Nephron (organoid): ENCODE measurements at regions not wholly inside any gene's neighbourhood (a gene's known extent, or its start where the extent isn't known, plus 50 kb on each side); places are given as distances from the start of the nearest gene placed in this dataset.

Experiments used
- H3K27ac Mint-ChIP-seq, 3 experiments: 2 replicates each; pipeline ENCODE4 v1.8.0; 2020; ENCODE audit warnings: mixed read lengths in 3 of 3, mild to moderate bottlenecking in 2 of 3, moderate library complexity in 1 of 3
- H3K27me3 Mint-ChIP-seq: 2 replicates; pipeline ENCODE4 v1.8.0; 2021; ENCODE audit warnings: low read depth, mild to moderate bottlenecking, moderate library complexity, mixed read lengths
- H3K36me3 Mint-ChIP-seq: 2 replicates; pipeline ENCODE4 v1.8.0; 2020; ENCODE audit warnings: low read depth, mixed read lengths
- H3K4me1 Mint-ChIP-seq: 2 replicates; pipeline ENCODE4 v1.8.0; 2020; ENCODE audit warnings: mixed read lengths
- H3K4me3 Mint-ChIP-seq, 3 experiments: 2 replicates each; pipeline ENCODE4 v1.8.0; 2020; ENCODE audit warnings: mild to moderate bottlenecking in 3 of 3, mixed read lengths in 3 of 3, moderate library complexity in 2 of 3
- H3K9me3 Mint-ChIP-seq: 2 replicates; pipeline ENCODE4 v1.8.0; 2020; ENCODE audit warnings: mixed read lengths
- TF ChIP-seq, protein P1 (sequence below), 3 experiments: fragments of 200-600 bp; sonication (generic); IDR thresholded peaks; one replicate each; pipeline ENCODE4 v1.5.0; 2021; ENCODE audit warnings: antibody characterized with exemption in 3 of 3; ENCODE audit not compliant: unreplicated experiment in 3 of 3

DNA sequence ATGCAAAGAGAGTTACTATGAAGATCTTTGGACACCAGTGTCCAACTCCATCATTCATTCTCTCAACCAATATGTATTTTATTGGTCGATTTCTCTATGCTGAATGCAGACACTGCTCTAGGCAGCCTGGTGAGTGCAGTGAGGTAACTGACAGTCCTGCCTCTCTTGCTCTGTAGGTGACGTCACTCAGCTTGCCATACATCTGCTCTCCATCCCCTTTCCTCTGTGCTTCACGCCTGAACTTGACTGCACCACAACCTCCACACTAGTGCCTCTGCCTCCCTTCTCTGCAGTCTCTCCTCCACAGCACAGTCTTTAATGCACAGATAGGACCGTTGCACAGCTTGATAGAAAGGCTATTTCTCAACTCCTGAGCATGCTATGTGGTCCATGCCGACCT, 344.9 kb upstream of the NOCT start:
- TF ChIP-seq, protein P1, sequence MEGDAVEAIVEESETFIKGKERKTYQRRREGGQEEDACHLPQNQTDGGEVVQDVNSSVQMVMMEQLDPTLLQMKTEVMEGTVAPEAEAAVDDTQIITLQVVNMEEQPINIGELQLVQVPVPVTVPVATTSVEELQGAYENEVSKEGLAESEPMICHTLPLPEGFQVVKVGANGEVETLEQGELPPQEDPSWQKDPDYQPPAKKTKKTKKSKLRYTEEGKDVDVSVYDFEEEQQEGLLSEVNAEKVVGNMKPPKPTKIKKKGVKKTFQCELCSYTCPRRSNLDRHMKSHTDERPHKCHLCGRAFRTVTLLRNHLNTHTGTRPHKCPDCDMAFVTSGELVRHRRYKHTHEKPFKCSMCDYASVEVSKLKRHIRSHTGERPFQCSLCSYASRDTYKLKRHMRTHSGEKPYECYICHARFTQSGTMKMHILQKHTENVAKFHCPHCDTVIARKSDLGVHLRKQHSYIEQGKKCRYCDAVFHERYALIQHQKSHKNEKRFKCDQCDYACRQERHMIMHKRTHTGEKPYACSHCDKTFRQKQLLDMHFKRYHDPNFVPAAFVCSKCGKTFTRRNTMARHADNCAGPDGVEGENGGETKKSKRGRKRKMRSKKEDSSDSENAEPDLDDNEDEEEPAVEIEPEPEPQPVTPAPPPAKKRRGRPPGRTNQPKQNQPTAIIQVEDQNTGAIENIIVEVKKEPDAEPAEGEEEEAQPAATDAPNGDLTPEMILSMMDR (IDR thresholded peaks at IDR 0.05; ENCODE audit: unreplicated experiment in 3 of 3) = no peak
- no peak overlapping the region for H3K27ac Mint-ChIP-seq

DNA sequence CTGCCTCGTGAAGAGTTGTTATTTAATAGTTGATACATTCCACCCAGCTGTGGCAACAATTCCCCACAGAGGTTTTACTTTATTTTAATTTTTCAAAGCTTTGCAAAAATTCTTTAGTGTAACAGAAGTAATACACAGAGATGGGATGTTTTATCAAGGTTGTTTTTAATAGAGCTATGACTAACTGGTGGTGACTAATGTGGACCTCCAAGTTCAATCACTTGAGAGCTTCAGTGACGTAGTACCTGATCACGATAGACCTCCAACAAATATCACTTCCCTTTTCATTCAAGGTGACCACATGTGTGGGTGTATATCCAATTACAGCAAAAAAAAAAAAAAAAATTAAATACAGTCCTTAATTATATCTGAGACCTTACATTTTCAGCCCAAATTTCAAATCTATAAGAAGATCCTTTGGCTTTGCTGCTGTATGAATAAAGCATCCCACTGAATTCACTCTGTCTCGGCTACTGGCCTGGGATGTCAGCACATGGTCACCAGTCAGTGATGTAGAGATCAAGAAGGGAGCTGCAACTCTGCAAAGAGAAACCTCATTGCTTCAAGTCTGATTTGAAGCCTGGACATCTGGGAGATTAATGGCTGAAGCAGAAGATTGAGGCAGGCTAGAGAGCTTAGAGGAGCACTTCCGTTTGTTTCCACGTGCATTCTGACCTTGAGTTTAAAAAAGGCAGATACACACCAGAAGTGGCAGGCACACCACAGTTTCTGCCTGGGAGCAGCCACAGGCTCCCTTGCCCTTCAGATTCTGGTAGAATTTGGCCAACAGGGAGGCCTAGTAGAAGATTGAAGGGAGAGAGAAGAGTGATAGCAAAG, 345.9 kb upstream of the NOCT start:
- Mint-ChIP-seq H3K27ac (no peak overlapping the region), H3K9me3 (peaks cover 3% of the 10 kb centered on the region), H3K4me3 (no peak overlapping the region), H3K36me3 (no peaks in the 10 kb centered on the region), H3K27me3 (no peaks in the 10 kb centered on the region), H3K4me1 (peaks cover 38% of the 10 kb centered on the region)
- TF ChIP-seq, protein P1 (IDR thresholded peaks at IDR 0.05; ENCODE audit: unreplicated experiment in 3 of 3) = no peak

More for the DNA sequence above, 344.9 kb upstream of the NOCT start:
- Mint-ChIP-seq H3K9me3 (peaks cover 3% of the 10 kb centered on the region), H3K4me3 (no peak overlapping the region), H3K36me3 (no peaks in the 10 kb centered on the region), H3K4me1 (peaks cover 36% of the 10 kb centered on the region), H3K27me3 (no peaks in the 10 kb centered on the region)

DNA sequence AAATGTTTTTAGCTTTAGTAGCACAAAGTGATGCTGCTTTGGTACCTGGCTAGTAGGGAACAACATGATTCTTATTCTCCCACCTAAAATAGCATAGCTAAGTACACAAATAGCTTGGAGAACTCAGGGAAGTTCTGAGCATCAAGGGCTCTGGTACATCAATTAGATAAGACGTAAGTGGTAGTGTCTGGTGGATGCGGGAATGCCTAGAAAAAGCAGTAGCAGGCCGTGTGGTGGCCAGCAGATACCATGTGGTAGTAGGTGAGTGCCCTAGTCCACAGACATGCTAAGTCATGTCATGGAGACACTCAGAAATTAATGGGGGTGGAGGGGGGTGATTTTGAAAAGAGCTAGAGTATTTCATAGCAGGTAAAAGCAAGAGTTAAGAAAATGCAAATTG, 347.3 kb upstream of the NOCT start:
- Mint-ChIP-seq H3K4me1 (peaks cover 32% of the 10 kb centered on the region), H3K27me3 (no peaks in the 10 kb centered on the region), H3K9me3 (peaks cover 3% of the 10 kb centered on the region), H3K27ac (no peak overlapping the region), H3K36me3 (no peaks in the 10 kb centered on the region), H3K4me3 (no peak overlapping the region)
- TF ChIP-seq, protein P1 (IDR thresholded peaks at IDR 0.05; ENCODE audit: unreplicated experiment in 3 of 3) = no peak

DNA sequence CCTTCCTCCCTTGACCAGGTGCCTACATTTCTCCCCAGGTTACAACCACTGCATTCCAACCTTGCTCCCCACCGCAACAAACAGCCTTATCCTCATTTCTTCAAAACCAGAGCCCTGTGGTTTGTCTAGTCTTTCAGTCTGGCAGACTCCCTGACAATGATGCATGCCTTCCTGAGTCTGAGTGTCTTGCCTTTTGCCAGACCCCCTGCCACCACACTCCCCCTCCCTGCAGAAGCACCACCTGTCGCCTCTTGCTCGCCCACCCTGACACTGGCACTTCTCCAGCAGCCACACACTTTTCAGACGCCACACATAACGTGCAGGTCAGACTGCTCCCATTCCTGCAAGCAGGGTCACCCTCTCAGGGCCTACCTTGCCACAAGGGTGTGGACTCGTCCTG, 349.2 kb upstream of the NOCT start:
- peak overlapping the region in 1 of 3 experiments; percentile 16 for H3K27ac Mint-ChIP-seq

DNA sequence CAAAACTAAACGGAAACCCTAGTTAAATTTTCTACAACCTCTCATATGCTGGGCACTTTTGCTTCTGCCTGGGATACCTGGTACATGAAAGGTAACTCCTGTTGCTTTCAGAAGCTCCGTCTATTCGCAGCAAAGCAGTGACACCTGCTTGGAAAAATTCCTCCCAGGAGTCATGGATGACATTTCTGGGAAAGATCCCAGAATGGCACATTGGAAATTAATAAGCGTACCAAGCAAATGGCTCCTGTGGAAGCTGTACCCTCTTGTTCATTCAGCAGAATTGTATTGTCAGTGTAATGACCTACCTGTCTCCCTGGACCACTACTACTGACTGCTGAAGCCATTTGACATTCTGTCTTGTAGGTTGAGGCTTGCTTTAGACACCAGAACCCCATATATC, 349.7 kb upstream of the NOCT start:
- H3K27ac Mint-ChIP-seq = peak overlapping the region in 1 of 3 experiments; percentile 16

More for the DNA sequence above, 349.2 kb upstream of the NOCT start:
- H3K9me3 Mint-ChIP-seq = peaks cover 3% of the 10 kb centered on the region
- no peak overlapping the region for H3K4me3 Mint-ChIP-seq
- peaks cover 27% of the 10 kb centered on the region for H3K4me1 Mint-ChIP-seq
- no peaks in the 10 kb centered on the region for H3K27me3 Mint-ChIP-seq
- H3K36me3 Mint-ChIP-seq = no peaks in the 10 kb centered on the region
- TF ChIP-seq, protein P1 (IDR thresholded peaks at IDR 0.05; ENCODE audit: unreplicated experiment in 3 of 3) = no peak

More for the DNA sequence above, 349.7 kb upstream of the NOCT start:
- TF ChIP-seq, protein P1 (IDR thresholded peaks at IDR 0.05; ENCODE audit: unreplicated experiment in 3 of 3) = no peak
- Mint-ChIP-seq H3K36me3 (no peaks in the 10 kb centered on the region), H3K4me1 (peaks cover 24% of the 10 kb centered on the region), H3K4me3 (no peak overlapping the region), H3K27me3 (no peaks in the 10 kb centered on the region), H3K9me3 (peaks cover 3% of the 10 kb centered on the region)
